ENCODE measurements at regions not wholly inside any gene's neighbourhood (a gene's known extent, or its start where the extent isn't known, plus 50 kb on each side); places are given as distances from the start of the nearest gene placed in this dataset.

- H3K9me3 ChIP-seq (ENCODE audit: control insufficient read depth, low read depth, low read length), result no peaks in the 10 kb centered on the region
- DNase-seq (ENCODE audit: low read depth, low spot score), result no peak
- no peak overlapping the region for H3K9ac ChIP-seq (ENCODE audit: control insufficient read depth, extremely low read depth, insufficient read depth, low read length)
- FAIRE-seq, result no peak
- H3K4me3 ChIP-seq (ENCODE audit: control insufficient read depth in 2 of 3, extremely low read depth in 1 of 3, insufficient read depth in 2 of 3, low read depth in 1 of 3, low read length in 3 of 3), result no peak overlapping the region
- H3K79me2 ChIP-seq (ENCODE audit: control insufficient read depth, insufficient read depth, low read length), result no peaks in the 10 kb centered on the region
- H3K9me1 ChIP-seq (ENCODE audit: control insufficient read depth, extremely low read depth, insufficient read depth, low read length), result no peaks in the 10 kb centered on the region
- no peaks in the 10 kb centered on the region for H3K4me1 ChIP-seq (ENCODE audit: control insufficient read depth, extremely low read depth, insufficient read depth, low read length)
- no peak overlapping the region for H3K27ac ChIP-seq (ENCODE audit: control insufficient read depth, insufficient read depth, low read length)
- no peak overlapping the region for H2AFZ ChIP-seq (ENCODE audit: control insufficient read depth, low read length)
- TF ChIP-seq EZH2 (IDR thresholded peaks at IDR 0.05; ENCODE audit: low read length), result no peak
- no peak for TF ChIP-seq CTCF (optimal IDR thresholded peaks at IDR 0.05 in 1 of 3, IDR thresholded peaks at IDR 0.05 in 1 of 3, conservative IDR thresholded peaks at IDR 0.05 in 1 of 3; ENCODE audit: extremely low read depth in 1 of 3, insufficient read depth in 2 of 3, low read length in 3 of 3)
- H3K4me2 ChIP-seq (ENCODE audit: control insufficient read depth, extremely low read depth, insufficient read depth, low read depth, low read length), result no peak overlapping the region
- H3K27me3 ChIP-seq (ENCODE audit: control insufficient read depth, extremely low read depth, insufficient read depth, low read length), result no peaks in the 10 kb centered on the region
- dilution Hi-C loops (cut with MboI; ENCODE audit: extremely low pct_ligation_motif_present, low sequenced_read_pairs), result no loop called here
- H3K36me3 ChIP-seq (ENCODE audit: control insufficient read depth in 2 of 2, extremely low read depth in 1 of 2, insufficient read depth in 2 of 2, low read length in 2 of 2), result no peaks in the 10 kb centered on the region
- no peaks in the 10 kb centered on the region for H4K20me1 ChIP-seq (ENCODE audit: control insufficient read depth, extremely low read depth, insufficient read depth, low read length)
Measured at GRCh38 chr6:91822581-91822980, 1235.7 kb upstream of the MAP3K7 start.

- Histone ChIP-seq H3K4me3 (ENCODE audit: control insufficient read depth in 2 of 3, extremely low read depth in 1 of 3, insufficient read depth in 2 of 3, low read depth in 1 of 3, low read length in 3 of 3) (no peak overlapping the region), H3K9me3 (ENCODE audit: control insufficient read depth, low read depth, low read length) (no peaks in the 10 kb centered on the region), H3K27me3 (ENCODE audit: control insufficient read depth, extremely low read depth, insufficient read depth, low read length) (no peaks in the 10 kb centered on the region), H3K27ac (ENCODE audit: control insufficient read depth, insufficient read depth, low read length) (no peak overlapping the region), H3K4me1 (ENCODE audit: control insufficient read depth, extremely low read depth, insufficient read depth, low read length) (no peaks in the 10 kb centered on the region), H3K36me3 (ENCODE audit: control insufficient read depth in 2 of 2, extremely low read depth in 1 of 2, insufficient read depth in 2 of 2, low read length in 2 of 2) (no peaks in the 10 kb centered on the region), H4K20me1 (ENCODE audit: control insufficient read depth, extremely low read depth, insufficient read depth, low read length) (no peaks in the 10 kb centered on the region), H3K79me2 (ENCODE audit: control insufficient read depth, insufficient read depth, low read length) (no peaks in the 10 kb centered on the region), H2AFZ (ENCODE audit: control insufficient read depth, low read length) (no peak overlapping the region), H3K9me1 (ENCODE audit: control insufficient read depth, extremely low read depth, insufficient read depth, low read length) (no peaks in the 10 kb centered on the region), H3K4me2 (ENCODE audit: control insufficient read depth, extremely low read depth, insufficient read depth, low read depth, low read length) (no peak overlapping the region), H3K9ac (ENCODE audit: control insufficient read depth, extremely low read depth, insufficient read depth, low read length) (no peak overlapping the region)
- no peak for DNase-seq (ENCODE audit: low read depth, low spot score)
- dilution Hi-C loops (cut with MboI; ENCODE audit: extremely low pct_ligation_motif_present, low sequenced_read_pairs), result no loop called here
- no peak for FAIRE-seq
- no peak for TF ChIP-seq EZH2 (IDR thresholded peaks at IDR 0.05; ENCODE audit: low read length)
- no peak for TF ChIP-seq CTCF (optimal IDR thresholded peaks at IDR 0.05 in 1 of 3, IDR thresholded peaks at IDR 0.05 in 1 of 3, conservative IDR thresholded peaks at IDR 0.05 in 1 of 3; ENCODE audit: extremely low read depth in 1 of 3, insufficient read depth in 2 of 3, low read length in 3 of 3)
Measured at GRCh38 chr6:91816335-91816734, 1229.5 kb upstream of the MAP3K7 start.

All from keratinocyte (primary cell).